HG02610 (cell line): ENCODE measurements at regions not wholly inside any gene's neighbourhood (a gene's known extent, or its start where the extent isn't known, plus 50 kb on each side); places are given as distances from the start of the nearest gene placed in this dataset.

Experiments used
- ATAC-seq: cut with Tn5 transposase; IDR thresholded peaks from one replicate; pipeline ENCODE4 v1.9.1; 2021; ENCODE audit warnings: mild to moderate bottlenecking, moderate library complexity; ENCODE audit not compliant: unreplicated experiment

DNA sequence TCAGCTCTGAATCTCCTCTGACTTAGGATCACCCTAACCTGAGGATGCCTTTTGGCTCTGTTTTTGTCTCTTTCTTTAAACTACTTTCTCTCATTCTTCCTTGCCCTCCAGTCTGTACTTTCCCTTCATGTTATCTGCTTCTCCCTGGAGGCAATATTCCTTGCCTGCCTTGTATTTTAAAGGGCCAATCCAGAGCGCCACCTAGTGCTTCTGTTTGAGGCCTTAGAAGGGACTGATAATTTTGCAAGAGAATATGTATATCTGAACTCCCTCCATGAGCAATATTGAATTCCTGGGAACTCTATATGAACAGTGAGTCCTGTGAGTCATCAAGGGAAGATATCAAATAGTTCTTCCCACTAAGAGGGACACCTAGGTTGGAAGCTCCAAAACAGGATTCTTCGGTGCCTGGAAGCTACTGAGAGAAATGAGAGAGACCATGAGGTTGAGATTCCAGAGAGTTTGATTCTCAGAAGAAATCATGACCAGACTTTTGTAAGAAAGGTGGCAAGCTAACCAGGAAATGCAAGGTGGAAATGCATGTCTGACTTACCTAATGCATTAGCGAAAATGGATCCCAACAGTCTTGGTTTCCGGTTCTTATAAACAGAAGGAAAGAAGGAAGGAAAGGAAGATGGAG lies 203.8 kb upstream of the CD96 start:
- ATAC-seq: no peak

DNA sequence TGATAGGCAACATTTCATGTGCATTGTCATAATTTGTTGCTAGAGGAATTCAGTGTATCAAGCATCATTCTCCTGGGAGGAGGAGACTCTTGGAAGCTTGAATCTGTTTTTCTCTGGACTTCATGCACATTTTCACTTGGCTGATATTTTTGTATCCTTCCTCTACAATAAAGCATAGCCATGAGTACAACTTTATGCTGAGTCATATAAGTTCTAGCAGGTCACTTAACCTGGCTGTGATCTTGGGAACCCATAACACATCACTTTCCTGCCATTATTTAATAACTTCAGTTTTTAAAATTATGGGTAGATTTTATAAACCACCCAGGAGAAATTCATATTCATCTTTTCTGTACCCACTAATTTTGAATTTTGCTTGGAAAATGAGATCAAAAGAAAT lies 203.0 kb upstream of the CD96 start:
- ATAC-seq: no peak

DNA sequence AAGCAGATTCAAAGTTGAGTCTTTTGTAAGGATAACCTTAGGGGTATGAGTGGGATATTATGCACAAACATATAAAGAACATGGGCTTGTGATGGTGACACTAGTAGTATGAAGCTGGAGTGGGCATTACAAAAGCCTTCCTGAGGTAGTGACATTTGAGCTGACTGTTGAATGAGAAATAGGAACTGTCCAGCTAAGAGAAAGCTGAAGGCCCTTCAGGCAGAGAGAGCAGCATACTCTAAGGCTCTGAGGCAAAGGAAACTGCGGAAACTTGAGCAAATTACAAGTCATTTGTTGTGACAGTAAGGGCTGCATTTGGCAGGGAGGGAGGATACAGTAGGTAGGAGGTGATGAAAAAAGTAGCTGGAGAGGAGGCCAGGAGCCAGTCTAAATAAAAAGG lies 190.7 kb upstream of the CD96 start:
- ATAC-seq: no peak

DNA sequence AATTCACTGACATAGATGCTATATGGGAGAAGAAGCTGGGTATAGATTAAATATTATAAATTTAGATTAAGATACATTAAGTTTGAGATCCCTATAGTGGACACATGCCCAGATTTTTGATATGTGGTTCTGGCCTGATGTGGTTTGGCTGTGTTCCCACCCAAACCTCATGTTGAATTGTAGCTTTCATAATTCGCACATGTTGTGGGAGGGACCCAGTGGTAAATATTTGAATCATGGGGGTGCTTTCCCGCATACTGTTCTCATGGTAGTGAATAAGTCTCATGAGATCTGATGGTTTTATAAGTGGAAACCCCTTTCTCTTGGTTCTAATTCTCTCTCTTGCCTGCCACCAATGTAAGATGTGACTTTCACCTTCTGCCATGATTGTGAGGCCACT lies 189.4 kb upstream of the CD96 start:
- ATAC-seq: no peak

DNA sequence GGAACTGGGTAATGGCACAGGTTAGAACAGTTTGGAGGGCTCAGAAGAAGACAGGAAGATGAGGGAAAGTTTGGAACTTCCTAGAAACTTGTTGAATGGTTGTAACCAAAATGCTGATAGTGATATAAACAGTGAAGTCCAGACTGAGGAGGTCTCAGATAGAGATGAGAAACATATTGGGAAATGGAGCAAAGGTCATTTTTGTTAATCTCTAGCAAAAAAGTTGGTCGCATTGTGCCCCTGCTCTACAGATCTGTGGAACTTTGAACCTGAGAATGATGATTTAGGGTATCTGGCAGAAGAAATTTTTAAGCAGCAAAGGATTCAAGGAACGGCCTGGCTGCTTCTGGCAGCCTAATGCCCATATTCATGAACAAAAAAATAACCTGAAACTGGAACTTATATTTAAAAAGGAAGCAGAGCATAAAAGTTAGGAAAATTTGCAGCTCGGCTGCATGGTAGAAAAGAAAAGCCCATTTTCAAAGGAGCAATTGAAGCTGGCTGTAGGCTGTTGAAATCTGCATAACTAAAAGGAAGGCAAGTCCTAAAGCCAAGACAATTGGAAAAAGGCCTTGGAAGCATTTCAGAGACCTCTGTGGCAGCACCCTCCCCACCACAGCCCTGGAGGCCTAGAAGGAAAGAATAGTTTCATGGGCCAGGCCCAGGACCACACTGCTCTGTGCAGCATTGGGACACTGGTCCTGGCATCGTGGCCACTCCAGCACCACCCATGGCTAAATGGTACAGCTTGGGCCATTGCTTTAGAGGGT lies 182.6 kb upstream of the CD96 start:
- no peak for ATAC-seq

DNA sequence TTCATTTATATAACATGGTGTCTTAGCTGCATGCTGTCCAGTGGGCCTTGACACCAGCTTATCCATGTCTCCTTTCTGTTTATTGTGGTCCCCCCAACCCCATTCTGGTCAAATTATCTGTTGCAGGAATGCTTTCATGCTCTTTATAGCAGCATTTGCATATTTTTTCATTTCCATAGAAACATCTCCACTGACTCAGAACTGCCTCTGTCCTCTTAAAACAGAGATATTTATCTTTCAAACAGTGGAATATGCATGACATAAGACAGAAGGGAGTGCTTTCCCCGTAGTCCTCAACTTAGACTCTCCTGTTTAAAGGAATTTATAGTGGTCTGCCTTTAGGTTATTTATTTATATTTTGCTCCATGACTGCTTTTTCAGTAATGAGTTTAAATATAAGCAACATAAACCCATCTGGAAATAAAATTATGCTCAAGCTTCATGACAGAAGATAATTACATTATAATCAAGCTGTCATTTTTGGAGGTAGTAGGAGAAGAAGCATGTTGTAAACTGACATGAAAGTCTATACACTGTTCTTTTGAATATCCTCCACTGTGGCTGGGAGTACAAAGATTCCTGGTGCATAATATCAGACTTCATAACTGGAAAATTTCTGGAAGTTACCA lies 179.5 kb upstream of the CD96 start:
- ATAC-seq: no peak

DNA sequence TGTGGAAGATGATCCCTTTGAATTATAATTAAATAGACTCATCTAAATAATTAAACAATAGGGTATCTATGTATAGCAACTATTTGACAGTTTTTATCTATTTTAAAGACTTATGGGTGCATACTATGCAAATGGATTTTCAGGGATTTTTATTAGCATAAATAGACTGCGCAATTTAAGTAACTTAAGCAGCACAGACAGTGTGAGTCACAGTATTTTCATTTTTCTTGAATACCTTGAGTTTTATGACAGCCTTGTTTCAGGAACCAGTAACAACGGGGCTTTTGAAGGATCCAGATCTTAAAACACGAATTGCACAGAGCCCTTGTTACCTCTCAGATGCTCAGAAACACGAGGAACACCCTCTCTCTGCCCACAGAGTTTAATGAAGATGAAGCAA lies 175.5 kb upstream of the CD96 start:
- no peak for ATAC-seq

DNA sequence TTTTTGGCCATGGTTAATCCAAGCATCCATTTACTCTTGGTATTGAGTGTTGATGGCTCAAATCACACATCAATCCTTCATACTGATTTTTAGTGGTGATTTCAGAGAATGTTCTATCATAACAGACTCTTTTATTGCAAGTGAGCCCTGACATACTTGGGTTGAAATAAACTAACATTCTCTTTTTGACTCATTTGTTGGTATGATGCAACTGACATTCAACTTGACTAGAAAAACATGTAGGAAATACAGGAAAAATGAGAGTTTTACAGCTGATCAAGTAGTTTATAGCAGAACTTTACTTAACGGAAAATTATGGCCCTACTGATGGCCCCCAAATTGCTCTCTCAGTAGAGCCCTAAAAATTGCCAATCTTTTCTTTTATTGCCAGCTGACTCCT lies 173.9 kb upstream of the CD96 start:
- ATAC-seq: no peak

DNA sequence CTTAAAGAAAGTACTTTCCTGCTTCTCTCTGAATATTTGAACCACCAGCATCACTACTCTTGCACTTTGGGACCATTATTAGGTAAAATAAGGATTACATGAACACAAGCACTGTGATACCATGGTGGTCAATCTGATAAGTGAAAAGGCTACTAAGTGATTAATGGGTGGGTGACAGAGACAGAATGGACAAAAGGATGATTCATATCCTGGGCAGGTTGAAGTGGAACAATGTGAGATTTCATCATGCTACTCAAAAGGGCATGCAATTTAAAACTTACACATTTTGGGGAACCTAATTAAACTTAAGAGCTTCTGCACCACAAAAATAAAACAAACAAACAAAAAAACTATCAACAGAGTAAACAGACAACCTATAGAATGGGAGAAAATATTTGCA lies 172.0 kb upstream of the CD96 start:
- no peak for ATAC-seq

DNA sequence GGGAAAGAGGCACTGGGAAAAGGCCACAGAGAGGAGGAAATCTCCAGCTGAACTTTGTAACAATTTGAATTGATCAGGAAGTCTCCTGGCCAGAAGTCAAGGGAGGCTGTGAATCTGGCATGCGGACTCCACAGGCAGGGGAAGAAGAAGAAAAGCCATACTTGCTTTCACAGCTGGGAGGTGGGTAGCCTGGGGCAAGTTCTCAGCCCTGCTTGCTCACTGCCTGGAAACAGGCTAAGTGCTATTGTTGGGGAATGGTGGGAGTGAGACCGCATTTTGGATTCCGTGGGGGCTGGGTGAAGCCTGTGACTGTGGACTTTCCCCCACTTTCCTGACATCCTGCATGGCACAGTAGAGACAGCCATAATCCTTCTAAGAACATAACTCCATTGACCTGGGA lies 168.8 kb upstream of the CD96 start:
- no peak for ATAC-seq

DNA sequence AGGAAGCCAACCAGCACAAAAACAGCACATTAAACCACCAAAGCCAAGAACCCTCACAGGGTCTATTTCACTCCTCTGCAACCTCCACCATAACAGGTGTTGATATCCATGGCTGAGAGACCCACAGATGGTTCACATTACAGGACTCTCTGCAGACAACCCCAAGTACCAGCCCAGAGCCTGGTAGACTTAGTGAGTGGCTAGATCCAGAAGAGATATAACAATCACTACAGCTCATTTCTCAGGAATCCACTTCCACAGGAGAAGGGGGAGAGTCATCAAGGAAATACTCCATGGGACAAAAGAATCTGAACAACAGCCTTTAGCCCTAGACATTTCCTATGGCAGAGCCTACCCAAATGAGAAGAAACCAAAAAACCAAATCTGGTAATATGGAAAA lies 168.1 kb upstream of the CD96 start:
- no peak for ATAC-seq

DNA sequence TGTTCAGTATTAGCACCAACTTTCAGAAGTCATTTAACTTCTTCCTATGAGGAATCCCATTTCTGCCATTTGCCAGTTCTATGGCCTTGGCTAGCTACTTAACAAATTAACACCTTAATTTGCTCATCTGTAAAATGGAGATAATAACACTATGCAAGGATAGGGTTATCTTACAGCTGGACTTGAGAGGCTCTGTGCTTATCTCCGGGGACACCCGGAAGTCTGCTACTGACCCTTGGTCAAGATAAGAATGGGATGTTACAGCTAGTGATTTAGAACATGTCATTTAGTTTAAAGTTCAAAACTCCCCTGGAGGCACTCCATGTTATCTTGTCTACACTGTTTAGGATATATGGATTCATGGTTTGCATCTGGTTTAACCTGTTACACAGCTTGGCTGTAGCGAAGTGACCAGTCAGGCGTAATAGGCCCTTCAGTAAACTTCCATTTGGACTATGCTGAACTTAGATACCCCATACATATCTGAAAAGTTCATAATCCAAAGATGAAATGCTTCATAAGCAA lies 156.0 kb upstream of the CD96 start:
- ATAC-seq: no peak

DNA sequence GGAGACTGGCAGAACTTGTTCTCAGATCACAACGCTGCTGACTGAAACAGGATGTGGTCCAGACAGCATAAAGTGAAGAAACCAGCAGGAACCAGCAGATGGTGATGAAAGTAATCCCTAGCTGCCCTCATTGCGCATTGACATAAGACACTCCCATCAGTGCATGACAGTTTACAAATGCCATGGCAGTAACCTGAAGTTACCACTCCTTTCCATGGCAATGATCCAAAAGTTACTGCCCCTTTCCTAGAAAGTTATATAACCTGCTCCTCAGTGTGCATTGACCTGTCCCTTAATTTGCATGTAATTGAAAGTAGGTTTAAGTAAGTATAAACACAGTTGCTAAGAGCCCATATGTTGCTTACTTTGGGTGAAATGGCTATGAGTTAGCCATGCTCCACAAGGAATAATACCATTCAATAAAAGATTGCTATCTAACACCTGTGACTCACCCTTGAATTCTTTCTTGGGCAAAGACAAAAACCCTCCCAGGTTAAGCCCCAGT lies 149.1 kb upstream of the CD96 start:
- ATAC-seq: no peak

DNA sequence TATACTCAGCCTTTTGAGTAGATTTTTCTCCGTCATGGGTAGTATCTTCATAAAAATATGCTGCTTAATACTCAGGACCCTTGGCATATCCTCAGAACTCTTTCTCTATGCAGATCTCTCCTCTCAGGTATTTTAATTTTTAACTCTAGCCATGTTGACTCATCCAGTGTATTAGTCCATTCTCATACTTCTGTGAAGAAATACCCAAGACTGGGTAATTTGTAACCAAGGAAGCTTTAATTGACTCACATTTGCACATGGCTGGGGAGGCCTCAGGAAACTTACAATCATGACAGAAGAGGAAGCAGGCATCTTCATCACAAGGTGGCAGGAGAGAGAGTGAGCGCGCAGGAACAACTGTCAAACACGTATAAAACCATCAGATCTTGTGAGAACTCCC lies 129.3 kb upstream of the CD96 start:
- no peak for ATAC-seq

DNA sequence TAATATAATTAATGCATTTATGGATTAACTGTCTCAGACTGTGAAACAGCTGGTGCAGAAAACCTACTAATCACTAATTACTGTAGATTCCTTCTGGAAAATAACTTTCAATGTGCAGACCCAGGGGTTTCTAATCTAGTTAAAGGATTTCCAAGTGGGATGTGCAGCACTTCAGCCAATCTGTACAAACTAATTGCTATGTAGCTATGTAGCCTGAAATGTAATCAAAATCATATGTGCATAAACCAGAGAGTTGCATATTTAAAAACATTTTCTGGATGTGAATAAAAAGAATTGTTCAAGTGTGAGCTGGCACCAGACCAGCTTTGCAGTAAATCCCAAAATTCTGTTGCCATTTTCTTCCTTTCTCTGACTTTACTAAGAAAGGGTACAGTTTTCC lies 127.5 kb upstream of the CD96 start:
- no peak for ATAC-seq

DNA sequence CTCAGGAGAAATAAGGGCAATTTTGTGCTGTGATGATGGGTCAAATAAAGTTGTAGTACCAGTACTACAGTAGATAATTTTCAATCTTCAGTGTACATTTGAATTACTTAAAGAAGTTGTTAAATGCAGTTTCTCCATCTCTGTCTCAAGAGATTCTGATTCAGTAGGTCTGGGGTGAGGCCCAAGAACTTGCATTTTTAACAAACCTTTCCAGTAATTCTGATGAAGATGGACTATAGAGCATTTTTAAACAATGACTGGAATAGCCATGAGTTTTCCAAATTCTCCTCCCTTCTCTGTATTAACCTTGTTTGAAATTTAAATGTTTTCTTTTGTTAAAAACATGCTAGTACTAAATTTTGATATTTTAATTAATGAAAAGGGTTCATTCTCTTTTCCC lies 127.0 kb upstream of the CD96 start:
- ATAC-seq: no peak

DNA sequence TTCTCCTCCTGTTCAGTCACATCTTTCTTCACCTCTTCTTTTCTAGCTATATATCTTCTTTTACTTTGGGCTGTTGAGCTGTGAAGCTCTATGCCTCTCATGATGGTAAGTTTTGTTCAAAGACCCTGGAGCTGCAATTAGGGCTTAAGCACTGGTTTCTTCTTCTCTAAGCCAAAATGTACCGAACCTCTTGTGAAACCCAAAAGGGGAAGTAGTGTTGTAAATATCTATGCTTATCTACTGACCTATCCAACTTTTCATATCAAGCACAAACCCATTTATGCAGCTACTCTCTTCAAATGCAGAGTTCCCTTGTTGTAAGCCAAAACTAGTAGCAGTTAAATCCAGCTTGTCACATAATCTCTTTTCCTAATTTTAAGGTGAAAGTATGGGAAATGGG lies 123.6 kb upstream of the CD96 start:
- ATAC-seq: no peak

DNA sequence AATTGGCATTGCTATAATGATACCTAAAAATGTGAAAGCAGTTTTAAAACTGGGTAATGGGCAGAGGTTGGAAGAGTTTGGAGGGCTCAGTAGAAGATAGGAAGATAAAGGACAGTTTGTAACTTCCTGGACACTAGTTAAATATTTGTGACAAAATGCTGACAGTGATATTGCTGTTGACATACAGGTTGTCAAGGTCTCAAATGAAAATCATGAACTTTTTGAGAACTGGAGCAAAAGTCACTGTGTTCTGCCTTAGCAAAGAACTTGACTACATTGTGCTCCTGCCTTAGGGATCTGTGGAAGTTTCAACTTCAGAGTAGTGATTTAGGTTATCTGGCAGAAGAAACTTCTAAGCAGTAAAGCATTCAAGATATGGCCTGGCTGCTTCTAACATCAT lies 113.7 kb upstream of the CD96 start:
- no peak for ATAC-seq

DNA sequence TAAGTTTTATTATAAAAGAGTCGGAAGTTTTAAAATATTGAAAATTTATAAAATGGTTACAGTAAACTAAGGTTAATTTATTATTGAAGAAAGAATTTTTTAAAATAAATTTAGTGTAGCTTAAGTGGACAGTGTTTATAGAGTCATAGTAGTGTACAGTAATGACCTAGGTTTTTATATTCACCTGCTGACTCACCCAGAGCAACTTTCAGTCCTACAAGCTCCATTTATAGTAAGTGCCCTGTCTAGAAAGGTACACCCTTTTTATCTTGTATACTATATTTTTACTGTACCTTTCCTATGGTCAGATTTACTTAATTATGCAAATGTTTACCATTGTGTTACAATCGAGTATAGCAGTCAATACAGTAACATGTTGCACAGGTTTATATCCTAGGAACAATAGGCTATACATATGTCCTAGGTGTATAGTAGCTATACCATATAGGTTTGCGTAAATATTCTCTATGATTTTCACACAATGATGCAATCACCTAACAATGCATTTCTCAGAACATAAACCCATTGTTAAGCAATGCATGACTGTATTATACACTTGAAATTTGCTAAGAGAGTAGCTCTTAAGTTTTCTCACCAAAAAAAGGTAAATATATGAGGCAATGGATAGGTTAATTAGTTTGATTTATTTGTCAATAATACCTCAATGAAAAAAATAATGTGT lies 106.9 kb upstream of the CD96 start:
- ATAC-seq: no peak

DNA sequence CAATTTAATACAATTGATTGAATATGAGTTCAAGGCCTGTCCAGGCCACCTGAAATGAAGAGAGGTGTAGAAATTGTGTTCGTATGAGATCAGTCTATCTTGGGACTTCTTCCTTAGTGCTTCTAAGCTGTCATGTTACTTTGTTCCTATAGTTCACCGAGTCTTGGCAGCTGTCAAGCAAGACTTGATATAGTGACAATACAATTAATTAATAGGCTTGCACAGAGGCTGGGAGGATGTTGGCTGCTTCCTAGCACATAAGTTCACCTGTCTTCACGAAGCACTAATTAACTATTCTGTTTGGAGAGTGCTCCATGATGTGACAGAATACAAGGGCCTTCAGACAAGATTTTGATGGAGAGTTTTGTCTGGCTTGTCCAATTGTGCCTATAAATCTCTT lies 103.7 kb upstream of the CD96 start:
- ATAC-seq: no peak

DNA sequence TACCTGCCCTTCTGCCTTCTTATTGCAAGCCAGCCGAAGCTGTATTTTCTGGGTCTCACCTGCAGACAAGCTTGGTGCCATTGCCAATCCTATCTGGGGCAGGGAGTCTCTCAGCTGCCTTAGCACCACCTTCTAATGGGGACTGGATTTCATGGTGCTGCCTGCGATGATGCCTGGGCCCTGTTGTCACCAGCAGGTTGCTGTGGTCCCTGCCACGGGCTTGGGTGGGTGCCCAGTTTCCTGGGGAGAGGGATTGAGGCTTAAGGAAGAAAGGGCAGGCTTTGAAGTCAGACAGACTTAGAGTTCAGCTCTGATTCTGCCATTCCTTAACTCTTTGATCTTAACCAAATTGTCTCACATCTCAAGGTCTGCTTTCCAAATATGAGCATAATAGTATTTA lies 87.4 kb upstream of the CD96 start:
- no peak for ATAC-seq
